Retinal pigment epithelial cell (primary cell): ENCODE measurements at regions not wholly inside any gene's neighbourhood (a gene's known extent, or its start where the extent isn't known, plus 50 kb on each side); places are given as distances from the start of the nearest gene placed in this dataset.
"Not testable (repeated sequence)": the region's sequence is repeated elsewhere in the genome, so short reads cannot be mapped to it uniquely, and the experiment has no call there.

Experiments
- DNase-seq: peaks from one replicate; pipeline ENCODE4 v3.0.0-alpha.2; 2010; ENCODE audit warnings: low read depth
- H3K4me3 ChIP-seq: 2 replicates; pipeline ENCODE4 v1.5.1; 2011; ENCODE audit warnings: mild to moderate bottlenecking, low read length, control low read depth, moderate library complexity
- TF ChIP-seq, protein P1 (sequence below): conservative IDR thresholded peaks from 2 replicates; pipeline ENCODE4 v1.5.1; 2011; ENCODE audit warnings: low read depth, low read length, control low read depth, inconsistent platforms

DNA sequence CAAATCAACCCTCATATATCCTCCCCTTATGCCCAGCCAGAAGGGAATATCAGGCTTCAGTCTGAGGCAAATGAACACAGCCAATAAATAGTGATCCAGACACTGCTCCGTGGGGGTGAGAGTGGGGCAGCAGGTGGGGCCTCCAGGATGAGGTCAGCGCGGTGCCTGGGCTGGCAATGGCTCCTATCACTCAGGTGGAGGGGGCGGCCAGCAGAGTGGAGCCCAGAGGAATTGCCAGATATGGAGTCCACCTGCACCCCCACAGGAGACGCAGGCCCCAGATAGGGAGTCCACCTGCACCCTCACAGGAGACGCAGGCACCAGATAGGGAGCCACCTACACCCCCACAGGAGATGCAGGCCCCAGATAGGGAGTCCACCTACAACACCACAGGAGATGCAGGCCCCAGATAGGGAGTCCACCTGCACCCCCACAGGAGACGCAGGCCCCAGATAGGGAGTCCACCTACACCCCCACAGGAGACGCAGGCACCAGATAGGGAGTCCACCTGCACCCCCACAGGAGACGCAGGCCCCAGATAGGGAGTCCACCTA lies 78.0 kb upstream of the PPP2R2D start:
- DNase-seq, result no peak
- TF ChIP-seq, protein P1, sequence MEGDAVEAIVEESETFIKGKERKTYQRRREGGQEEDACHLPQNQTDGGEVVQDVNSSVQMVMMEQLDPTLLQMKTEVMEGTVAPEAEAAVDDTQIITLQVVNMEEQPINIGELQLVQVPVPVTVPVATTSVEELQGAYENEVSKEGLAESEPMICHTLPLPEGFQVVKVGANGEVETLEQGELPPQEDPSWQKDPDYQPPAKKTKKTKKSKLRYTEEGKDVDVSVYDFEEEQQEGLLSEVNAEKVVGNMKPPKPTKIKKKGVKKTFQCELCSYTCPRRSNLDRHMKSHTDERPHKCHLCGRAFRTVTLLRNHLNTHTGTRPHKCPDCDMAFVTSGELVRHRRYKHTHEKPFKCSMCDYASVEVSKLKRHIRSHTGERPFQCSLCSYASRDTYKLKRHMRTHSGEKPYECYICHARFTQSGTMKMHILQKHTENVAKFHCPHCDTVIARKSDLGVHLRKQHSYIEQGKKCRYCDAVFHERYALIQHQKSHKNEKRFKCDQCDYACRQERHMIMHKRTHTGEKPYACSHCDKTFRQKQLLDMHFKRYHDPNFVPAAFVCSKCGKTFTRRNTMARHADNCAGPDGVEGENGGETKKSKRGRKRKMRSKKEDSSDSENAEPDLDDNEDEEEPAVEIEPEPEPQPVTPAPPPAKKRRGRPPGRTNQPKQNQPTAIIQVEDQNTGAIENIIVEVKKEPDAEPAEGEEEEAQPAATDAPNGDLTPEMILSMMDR, result no peak

GRCh38 chr10:131823601-131824099 lies 77.2 kb upstream of the PPP2R2D start:
- H3K4me3 ChIP-seq, DNase-seq: not testable (repeated sequence)

More for the DNA sequence above, 78.0 kb upstream of the PPP2R2D start:
- no peak overlapping the region for H3K4me3 ChIP-seq

- TF ChIP-seq, protein P1, result no peak
- H3K4me3 ChIP-seq, result no peak overlapping the region
- DNase-seq, result no peak
Observed at GRCh38 chr10:131824371-131825149, 76.2 kb upstream of the PPP2R2D start.

DNA sequence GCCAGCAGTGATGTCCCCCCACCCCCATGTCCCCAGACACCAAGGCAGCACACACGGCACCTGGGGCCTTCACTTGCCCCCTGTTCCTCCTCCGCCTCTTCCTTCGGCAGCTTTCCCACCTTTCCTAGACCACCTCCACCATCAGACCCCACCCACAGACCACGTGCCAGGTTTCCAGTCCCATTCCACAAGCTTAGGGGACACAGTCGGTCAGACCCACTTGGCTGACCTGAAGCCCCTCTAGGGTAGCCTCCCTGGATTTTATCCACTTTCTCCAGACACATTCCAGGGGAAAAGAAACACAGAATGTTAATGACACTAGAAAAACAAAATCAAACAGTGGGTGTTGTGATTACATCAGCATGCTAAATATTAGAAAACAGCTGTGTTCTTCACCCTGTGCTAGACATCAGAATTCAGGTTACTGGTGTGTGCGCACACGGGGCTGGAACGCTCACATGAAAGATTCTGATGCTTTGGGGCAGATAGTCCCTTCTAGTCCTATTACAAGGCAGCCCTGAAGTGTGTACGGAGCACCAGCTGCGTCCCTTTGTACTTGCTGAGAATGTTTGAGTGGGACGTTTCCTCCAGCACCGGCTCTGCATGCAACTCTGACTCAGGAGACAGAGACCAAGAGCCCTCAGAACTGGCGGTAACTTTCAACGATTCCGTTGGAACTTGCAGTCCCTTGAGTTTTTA lies 75.5 kb upstream of the PPP2R2D start:
- TF ChIP-seq, protein P1, result no peak
- H3K4me3 ChIP-seq, result no peak overlapping the region
- no peak for DNase-seq

DNA sequence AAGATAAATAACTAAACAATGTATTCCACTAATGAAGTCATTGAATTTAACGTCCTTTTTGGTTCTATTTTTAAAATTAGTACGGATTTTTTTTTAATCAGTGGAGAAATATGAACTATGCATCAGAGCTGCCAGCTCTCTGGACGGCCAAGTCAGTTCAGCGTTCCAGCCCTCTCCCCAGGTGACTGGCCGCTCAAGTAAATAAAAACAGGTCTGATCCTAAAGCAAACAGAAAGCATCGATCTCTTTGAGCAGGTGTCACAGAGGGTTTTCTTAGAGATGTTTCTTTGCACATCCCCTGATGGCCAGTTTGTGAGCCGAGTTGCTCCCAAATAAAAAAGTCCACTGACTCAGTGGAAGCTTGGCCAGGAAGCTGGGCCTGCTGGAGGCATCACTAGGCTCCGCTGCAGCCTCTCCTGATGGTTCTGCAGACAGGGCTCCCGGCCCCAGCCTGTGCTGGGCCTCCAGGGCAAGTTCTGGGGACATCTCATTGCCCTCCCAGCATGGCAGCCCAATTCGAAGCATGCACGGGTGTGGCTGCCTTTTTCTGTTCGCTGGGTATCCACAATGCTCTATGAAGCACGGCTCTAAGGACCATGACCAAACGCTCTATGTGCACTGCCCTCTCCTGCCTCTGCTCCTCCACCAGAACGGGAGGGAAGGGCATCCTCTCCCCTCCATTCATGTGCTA lies 74.7 kb upstream of the PPP2R2D start:
- no peak overlapping the region for H3K4me3 ChIP-seq
- no peak for DNase-seq
- TF ChIP-seq, protein P1, result no peak

GRCh38 chr10:131829156-131829930 lies 71.5 kb upstream of the PPP2R2D start:
- DNase-seq, result no peak
- no peak overlapping the region for H3K4me3 ChIP-seq
- TF ChIP-seq, protein P1, result no peak
